Activated T-cell treated with anti-CD3 and anti-CD28 coated beads, Interleukin-2, amount 50 U/mL, for 48 hours (primary cell): ENCODE measurements at regions not wholly inside any gene's neighbourhood (a gene's known extent, or its start where the extent isn't known, plus 50 kb on each side); places are given as distances from the start of the nearest gene placed in this dataset.
"Not testable (repeated sequence)": the region's sequence is repeated elsewhere in the genome, so short reads cannot be mapped to it uniquely, and the experiment has no call there.

Source experiments
- DNase-seq, 2 experiments: peaks; one replicate each; pipeline ENCODE4 v3.0.0-alpha.2; 2020

GRCh38 chr5:51034222-51034901, 348.9 kb upstream of the ISL1 start:
- DNase-seq, result no peak

GRCh38 chr5:51039424-51040329, 343.6 kb upstream of the ISL1 start:
- DNase-seq, result no peak

GRCh38 chr5:51043745-51044144, 339.5 kb upstream of the ISL1 start:
- no peak for DNase-seq

- no peak for DNase-seq
Measured at GRCh38 chr5:51047369-51047768, 335.9 kb upstream of the ISL1 start.

- DNase-seq, result no peak
Measured at GRCh38 chr5:51053361-51053760, 329.9 kb upstream of the ISL1 start.

GRCh38 chr5:51060953-51061352, 322.3 kb upstream of the ISL1 start:
- no peak for DNase-seq

GRCh38 chr5:51072937-51073336, 310.3 kb upstream of the ISL1 start:
- DNase-seq, result no peak

- no peak for DNase-seq
Measured at GRCh38 chr5:51082741-51083140, 300.5 kb upstream of the ISL1 start.

- no peak for DNase-seq
Measured at GRCh38 chr5:51091816-51092215, 291.4 kb upstream of the ISL1 start.

- DNase-seq, result no peak
Measured at GRCh38 chr5:51095486-51095885, 287.8 kb upstream of the ISL1 start.

- DNase-seq, result no peak
Measured at GRCh38 chr5:51096859-51097258, 286.4 kb upstream of the ISL1 start.

GRCh38 chr5:51099173-51099853, 283.9 kb upstream of the ISL1 start:
- no peak for DNase-seq

- DNase-seq, result no peak
Measured at GRCh38 chr5:51104556-51104955, 278.7 kb upstream of the ISL1 start.

- DNase-seq, result no peak
Measured at GRCh38 chr5:51109786-51110410, 273.4 kb upstream of the ISL1 start.

GRCh38 chr5:51131266-51131665, 252.0 kb upstream of the ISL1 start:
- DNase-seq, result no peak

GRCh38 chr5:51138164-51138563, 245.1 kb upstream of the ISL1 start:
- DNase-seq, result no peak

- DNase-seq, result no peak
Measured at GRCh38 chr5:51148437-51148836, 234.8 kb upstream of the ISL1 start.

- no peak for DNase-seq
Measured at GRCh38 chr5:51156222-51156621, 227.0 kb upstream of the ISL1 start.

GRCh38 chr5:51156838-51157237, 226.4 kb upstream of the ISL1 start:
- DNase-seq, result no peak

GRCh38 chr5:51159164-51159563, 224.1 kb upstream of the ISL1 start:
- DNase-seq, result no peak

GRCh38 chr5:51159606-51160005, 223.6 kb upstream of the ISL1 start:
- no peak for DNase-seq

GRCh38 chr5:51162245-51162644, 221.0 kb upstream of the ISL1 start:
- no peak for DNase-seq

GRCh38 chr5:51165621-51166020, 217.6 kb upstream of the ISL1 start:
- not testable (repeated sequence) for DNase-seq
